Ectodermal cell (in vitro differentiated cells): ENCODE measurements at regions not wholly inside any gene's neighbourhood (a gene's known extent, or its start where the extent isn't known, plus 50 kb on each side); places are given as distances from the start of the nearest gene placed in this dataset.

Experiments used
- H3K27ac ChIP-seq: 2 replicates; pipeline ENCODE4 v1.7.0; 2013; ENCODE audit warnings: mild to moderate bottlenecking, low read depth, low read length; ENCODE audit not compliant: insufficient read depth, poor library complexity, severe bottlenecking
- H3K27me3 ChIP-seq: 2 replicates; pipeline ENCODE4 v1.7.0; 2013; ENCODE audit warnings: mild to moderate bottlenecking, low read length; ENCODE audit not compliant: insufficient read depth, control insufficient read depth, poor library complexity, severe bottlenecking
- H3K36me3 ChIP-seq: one replicate; pipeline ENCODE4 v1.7.0; 2013; ENCODE audit warnings: low read length; ENCODE audit not compliant: control insufficient read depth, insufficient read depth
- H3K4me1 ChIP-seq: one replicate; pipeline ENCODE4 v1.7.0; 2013; ENCODE audit warnings: low read length; ENCODE audit not compliant: control insufficient read depth, insufficient read depth
- H3K4me3 ChIP-seq: 2 replicates; pipeline ENCODE4 v1.7.0; 2013; ENCODE audit warnings: low read depth, low read length, control low read depth; ENCODE audit not compliant: insufficient read depth
- H3K9me3 ChIP-seq: 2 replicates; pipeline ENCODE4 v1.7.0; 2013; ENCODE audit warnings: mild to moderate bottlenecking, low read length, moderate library complexity; ENCODE audit not compliant: control insufficient read depth
- WGBS, 2 experiments: methylation state at CpG; one replicate each; pipeline ENCODE4 v1.1.7; 2013; ENCODE audit warnings: missing lambda C conversion rate in 2 of 2; 5-methylcytosine and 5-hydroxymethylcytosine counted together

- no peak overlapping the region for H3K27ac ChIP-seq
- H3K9me3 ChIP-seq = no peaks in the 10 kb centered on the region
- no peaks in the 10 kb centered on the region for H3K36me3 ChIP-seq
- no peak overlapping the region for H3K4me3 ChIP-seq
- 74 to 78% methylated on average over 5 of the region's 5 CpGs for WGBS, 2 experiments
- H3K4me1 ChIP-seq = no peaks in the 10 kb centered on the region
- no peaks in the 10 kb centered on the region for H3K27me3 ChIP-seq
These were observed 61.9 kb upstream of the PTPRZ1 start for GRCh38 chr7:121810831-121811672.

GRCh38 chr7:121807078-121807477, 65.9 kb upstream of the PTPRZ1 start:
- H3K27me3 ChIP-seq = no peaks in the 10 kb centered on the region
- 88 to 100% methylated on average over 1 of the region's 1 CpG for WGBS, 2 experiments
- H3K36me3 ChIP-seq = no peaks in the 10 kb centered on the region
- no peak overlapping the region for H3K27ac ChIP-seq
- no peaks in the 10 kb centered on the region for H3K4me1 ChIP-seq
- H3K9me3 ChIP-seq = no peaks in the 10 kb centered on the region
- no peak overlapping the region for H3K4me3 ChIP-seq

GRCh38 chr7:121803039-121803438, 69.9 kb upstream of the PTPRZ1 start:
- WGBS, 2 experiments = no CpG with 5 or more reads among the region's 1 CpG
- H3K36me3 ChIP-seq = no peaks in the 10 kb centered on the region

GRCh38 chr7:121800916-121801675, 71.9 kb upstream of the PTPRZ1 start:
- no peaks in the 10 kb centered on the region for H3K27me3 ChIP-seq
- no peaks in the 10 kb centered on the region for H3K36me3 ChIP-seq
- peaks cover 33% of the 10 kb centered on the region for H3K4me1 ChIP-seq
- H3K4me3 ChIP-seq = no peak overlapping the region
- H3K9me3 ChIP-seq = no peaks in the 10 kb centered on the region
- 83 to 96% methylated on average over 1 of the region's 1 CpG for WGBS, 2 experiments
- no peak overlapping the region for H3K27ac ChIP-seq

More at GRCh38 chr7:121803039-121803438, 69.9 kb upstream of the PTPRZ1 start:
- H3K27ac ChIP-seq = no peak overlapping the region
- H3K9me3 ChIP-seq = no peaks in the 10 kb centered on the region
- H3K4me1 ChIP-seq = peaks cover 19% of the 10 kb centered on the region
- H3K27me3 ChIP-seq = no peaks in the 10 kb centered on the region
- no peak overlapping the region for H3K4me3 ChIP-seq

GRCh38 chr7:121798896-121799295, 74.1 kb upstream of the PTPRZ1 start:
- WGBS, 2 experiments = 0% methylated on average over 1 of the region's 1 CpG; no CpG with 5 or more reads in 1 of the 2 experiments
- H3K4me1 ChIP-seq = peaks cover 33% of the 10 kb centered on the region
- peak overlapping the region; percentile 92 for H3K27ac ChIP-seq
- H3K36me3 ChIP-seq = no peaks in the 10 kb centered on the region
- H3K9me3 ChIP-seq = no peaks in the 10 kb centered on the region
- H3K27me3 ChIP-seq = no peaks in the 10 kb centered on the region
- H3K4me3 ChIP-seq = no peak overlapping the region

- H3K36me3 ChIP-seq = no peaks in the 10 kb centered on the region
- H3K27me3 ChIP-seq = no peaks in the 10 kb centered on the region
- peaks cover 33% of the 10 kb centered on the region for H3K4me1 ChIP-seq
- WGBS, 2 experiments = 79% methylated on average over 2 of the region's 2 CpGs; no CpG with 5 or more reads in 1 of the 2 experiments
- H3K27ac ChIP-seq = peak overlapping the region; percentile 92
- H3K4me3 ChIP-seq = no peak overlapping the region
- no peaks in the 10 kb centered on the region for H3K9me3 ChIP-seq
These were observed 74.5 kb upstream of the PTPRZ1 start for GRCh38 chr7:121798453-121798840.

- Histone ChIP-seq H3K4me1 (peaks cover 33% of the 10 kb centered on the region), H3K27ac (peak overlapping the region; percentile 92), H3K36me3 (no peaks in the 10 kb centered on the region), H3K9me3 (no peaks in the 10 kb centered on the region), H3K27me3 (no peaks in the 10 kb centered on the region), H3K4me3 (no peak overlapping the region)
- WGBS, 2 experiments = 68% methylated on average over 5 to 6 of the region's 6 CpGs
These were observed 75.1 kb upstream of the PTPRZ1 start for GRCh38 chr7:121797657-121798452.

GRCh38 chr7:121796936-121797656, 75.9 kb upstream of the PTPRZ1 start:
- Histone ChIP-seq H3K9me3 (no peaks in the 10 kb centered on the region), H3K36me3 (no peaks in the 10 kb centered on the region), H3K4me3 (no peak overlapping the region), H3K4me1 (peaks cover 33% of the 10 kb centered on the region), H3K27ac (peak overlapping the region; percentile 92), H3K27me3 (no peaks in the 10 kb centered on the region)
- 83 to 86% methylated on average over 6 of the region's 7 CpGs for WGBS, 2 experiments

GRCh38 chr7:121796381-121796780, 76.6 kb upstream of the PTPRZ1 start:
- H3K4me1 ChIP-seq = peaks cover 33% of the 10 kb centered on the region

More at GRCh38 chr7:121796381-121796780, 76.6 kb upstream of the PTPRZ1 start:
- H3K27me3 ChIP-seq = no peaks in the 10 kb centered on the region
- 91 to 93% methylated on average over 4 of the region's 4 CpGs for WGBS, 2 experiments
- H3K27ac ChIP-seq = no peak overlapping the region
- H3K36me3 ChIP-seq = no peaks in the 10 kb centered on the region
- H3K4me3 ChIP-seq = no peak overlapping the region
- no peaks in the 10 kb centered on the region for H3K9me3 ChIP-seq
